Heart left ventricle (tissue), 16 donors: ENCODE measurements at regions not wholly inside any gene's neighbourhood (a gene's known extent, or its start where the extent isn't known, plus 50 kb on each side); places are given as distances from the start of the nearest gene placed in this dataset.

Experiments used
- ATAC-seq, 4 donors: fragments of 200-7000 bp; cut with Tn5 transposase; one replicate each; pipeline ENCODE4 v1.9.1; 2020 to 2022; ENCODE audit warnings: moderate library complexity in 4 of 4, mild to moderate bottlenecking in 3 of 4, moderate number of reproducible peaks in 1 of 4
- DNase-seq, 5 donors: peaks; one replicate each; pipeline ENCODE4 v3.0.0-alpha.2; 2020
- H3K27ac ChIP-seq, 12 donors: fragments of 200-600 bp; sonication (generic) in 4 of 12; one replicate each; pipeline versions ENCODE4 v1.5.0 to v1.8.0; 2016 to 2022; ENCODE audit warnings: mild to moderate bottlenecking in 2 of 12
- H3K27me3 ChIP-seq, 9 donors: fragments of 200-600 bp; sonication (generic) in 2 of 9; one replicate each; pipeline versions ENCODE4 v1.5.1 to v1.8.0; 2016 to 2022; ENCODE audit warnings: mild to moderate bottlenecking in 3 of 9
- H3K36me3 ChIP-seq, 9 donors: fragments of 200-600 bp; sonication (generic) in 2 of 9; one replicate each; pipeline versions ENCODE4 v1.5.0 to v1.8.0; 2018 to 2022; ENCODE audit warnings: mild to moderate bottlenecking in 2 of 9
- H3K4me1 ChIP-seq, 12 donors: fragments of 200-600 bp; sonication (generic) in 4 of 12; one replicate each; pipeline versions ENCODE4 v1.5.0 to v1.8.0; 2016 to 2022; ENCODE audit warnings: mild to moderate bottlenecking in 3 of 12
- H3K4me3 ChIP-seq, 12 donors: fragments of 200-600 bp; sonication (generic) in 4 of 12; one replicate each; pipeline versions ENCODE4 v1.5.0 to v1.8.0; 2017 to 2022; ENCODE audit warnings: mild to moderate bottlenecking in 9 of 12, moderate library complexity in 4 of 12
- H3K9me3 ChIP-seq, 12 donors: fragments of 200-600 bp; sonication (generic) in 4 of 12; one replicate each; pipeline versions ENCODE4 v1.5.0 to v1.8.0; 2016 to 2022; ENCODE audit warnings: mild to moderate bottlenecking in 1 of 12
- POLR2A ChIP-seq, 2 donors: fragments of 450-650 bp; IDR thresholded peaks; one replicate each; pipeline ENCODE4 v1.6.1; 2017; ENCODE audit warnings: antibody characterized with exemption in 2 of 2, mild to moderate bottlenecking in 2 of 2, moderate library complexity in 2 of 2
- WGBS, 4 donors: extraction: QIAGEN DNeasy Blood & Tissue Kit in 2 of 4; methylation state at CpG; one replicate each; pipeline versions ENCODE4 v1.1.5 to v1.1.7; 2013 to 2018; 5-methylcytosine and 5-hydroxymethylcytosine counted together
- intact Hi-C, 10 donors: fragments of 100-400 bp; cut with DNase I; formaldehyde crosslinking; loops; one replicate each; pipeline versions ENCODE4 v1.11.1 to v1.14.2; 2022
- TF ChIP-seq, protein P1 (sequence below), 12 donors: fragments of 200-600 bp; sonication (generic) in 4 of 12; IDR thresholded peaks; one replicate each; pipeline versions ENCODE4 v1.5.0 to v1.8.0; 2018 to 2022; ENCODE audit warnings: antibody characterized with exemption in 12 of 12, mild to moderate bottlenecking in 5 of 12
- donor health status: ischemic (EF 13 %, LVEDD 7.1; RV severe dilation, severe dysfunction).
- donor health status: healthy with polysubstance abuse.
- donor health status: DM: no; HTN: yes; CAD: no.
- donor health status: DM: no; HTN: no; CAD: no.
- donor health status: ischemic (EF 25% LVEDD 6.9; RV normal size, moderate dysfunction).
- donor health status: ischemic (EF 25% LVEDD 5.7; RV mildly dilated, moderate dysfunction).
- donor health status: healthy.
- donor health status: DM: yes; HTN: yes; CAD: no.
- donor health status: ischemic (EF 35%, LVEDD 5.7; RV mildly dilated, moderate dysfunction).
- donor health status: nonischemic (EF 11% LVEDD 7.7; RV severe dilation, severe dysfunction).
- donor health status: DM: yes; HTN: yes; CAD: no.
- donor health status: PGD.
- donor health status: ischemic (EF 29% LVEDD 5.4; RV normal size, mild dysfunction).
- donor health status: nonischemic (EF 23%, LVEDD 6.1; RV moderate dilation, normal function).

GRCh38 chr13:103394618-103395017 is 328.4 kb upstream of the SLC10A2 start:
- Histone ChIP-seq H3K9me3 (peaks cover 0 to 7% (median 0%) of the 10 kb centered on the region in 12 donors), H3K27me3 (no peaks in the 10 kb centered on the region), H3K4me1 (no peaks in the 10 kb centered on the region), H3K36me3 (no peaks in the 10 kb centered on the region), H3K4me3 (no peak overlapping the region), H3K27ac (no peak overlapping the region)
- DNase-seq (no peak), ATAC-seq (no peak)
- intact Hi-C loops = no loop called here
- TF ChIP-seq, protein P1, sequence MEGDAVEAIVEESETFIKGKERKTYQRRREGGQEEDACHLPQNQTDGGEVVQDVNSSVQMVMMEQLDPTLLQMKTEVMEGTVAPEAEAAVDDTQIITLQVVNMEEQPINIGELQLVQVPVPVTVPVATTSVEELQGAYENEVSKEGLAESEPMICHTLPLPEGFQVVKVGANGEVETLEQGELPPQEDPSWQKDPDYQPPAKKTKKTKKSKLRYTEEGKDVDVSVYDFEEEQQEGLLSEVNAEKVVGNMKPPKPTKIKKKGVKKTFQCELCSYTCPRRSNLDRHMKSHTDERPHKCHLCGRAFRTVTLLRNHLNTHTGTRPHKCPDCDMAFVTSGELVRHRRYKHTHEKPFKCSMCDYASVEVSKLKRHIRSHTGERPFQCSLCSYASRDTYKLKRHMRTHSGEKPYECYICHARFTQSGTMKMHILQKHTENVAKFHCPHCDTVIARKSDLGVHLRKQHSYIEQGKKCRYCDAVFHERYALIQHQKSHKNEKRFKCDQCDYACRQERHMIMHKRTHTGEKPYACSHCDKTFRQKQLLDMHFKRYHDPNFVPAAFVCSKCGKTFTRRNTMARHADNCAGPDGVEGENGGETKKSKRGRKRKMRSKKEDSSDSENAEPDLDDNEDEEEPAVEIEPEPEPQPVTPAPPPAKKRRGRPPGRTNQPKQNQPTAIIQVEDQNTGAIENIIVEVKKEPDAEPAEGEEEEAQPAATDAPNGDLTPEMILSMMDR (IDR thresholded peaks at IDR 0.05) = no peak
- 76 to 83% (median 81%) methylated on average over 2 of the region's 2 CpGs for WGBS, 4 donors

GRCh38 chr13:103391936-103392335 is 325.7 kb upstream of the SLC10A2 start:
- Histone ChIP-seq H3K9me3 (no peaks in the 10 kb centered on the region), H3K36me3 (no peaks in the 10 kb centered on the region), H3K27ac (no peak overlapping the region), H3K4me3 (no peak overlapping the region), H3K4me1 (no peaks in the 10 kb centered on the region), H3K27me3 (no peaks in the 10 kb centered on the region)
- 58 to 71% (median 68%) methylated on average over 3 of the region's 3 CpGs for WGBS, 4 donors
- no peak for ATAC-seq
- no peak for TF ChIP-seq POLR2A (IDR thresholded peaks at IDR 0.05)
- TF ChIP-seq, protein P1 (IDR thresholded peaks at IDR 0.05) = no peak
- intact Hi-C loops = no loop called here
- no peak for DNase-seq

GRCh38 chr13:103388839-103389238 is 322.6 kb upstream of the SLC10A2 start:
- ATAC-seq = no peak
- no peak for DNase-seq
- WGBS, 4 donors = 81 to 91% (median 86%) methylated on average over 1 of the region's 1 CpG
- Histone ChIP-seq H3K27ac (no peak overlapping the region), H3K9me3 (no peaks in the 10 kb centered on the region), H3K4me3 (no peak overlapping the region), H3K27me3 (no peaks in the 10 kb centered on the region), H3K4me1 (no peaks in the 10 kb centered on the region), H3K36me3 (no peaks in the 10 kb centered on the region)
- TF ChIP-seq, protein P1 (IDR thresholded peaks at IDR 0.05) = no peak
- intact Hi-C loops = loop anchor here in 1 of 10 donors (10.0 kb wide), 1 partner anchor 776 kb away; no protein-coding TSS in a partner anchor

DNA sequence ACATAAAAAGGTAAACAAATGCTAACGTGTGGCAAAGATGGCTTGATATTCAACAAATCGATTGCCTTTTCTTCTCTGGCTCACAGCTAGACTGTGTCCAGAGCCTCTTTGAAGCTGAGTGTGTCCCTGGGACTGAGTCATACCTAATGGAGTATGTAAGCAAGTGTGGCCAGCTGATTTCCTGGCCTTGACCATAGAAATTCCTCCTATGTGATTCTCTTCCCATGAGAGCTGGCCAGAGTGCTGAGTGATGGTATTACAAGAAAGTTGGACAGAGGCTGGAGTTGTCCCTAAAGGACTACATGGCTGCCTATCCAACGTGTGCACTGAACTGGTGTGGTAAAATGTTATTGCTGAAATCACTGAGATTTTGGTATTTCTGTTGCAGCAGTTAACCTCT is 320.1 kb upstream of the SLC10A2 start:
- Histone ChIP-seq H3K27me3 (no peaks in the 10 kb centered on the region), H3K36me3 (no peaks in the 10 kb centered on the region), H3K4me3 (no peak overlapping the region), H3K9me3 (peaks cover 0 to 10% (median 0%) of the 10 kb centered on the region in 12 donors), H3K27ac (no peak overlapping the region), H3K4me1 (no peaks in the 10 kb centered on the region)
- ATAC-seq (peak; percentile 80 to 95 (median 82)), DNase-seq (peak in 3 of 5 donors; percentile 8 to 29 (median 26))
- TF ChIP-seq, protein P1 (IDR thresholded peaks at IDR 0.05) = no peak
- TF ChIP-seq POLR2A (IDR thresholded peaks at IDR 0.05) = no peak
- WGBS, 4 donors = 50 to 55% (median 54%) methylated on average over 3 of the region's 3 CpGs
- intact Hi-C loops = loop anchor here in 1 of 10 donors (10.0 kb wide), 1 partner anchor 778 kb away; no protein-coding TSS in a partner anchor
